ENCODE measurements at regions not wholly inside any gene's neighbourhood (a gene's known extent, or its start where the extent isn't known, plus 50 kb on each side); places are given as distances from the start of the nearest gene placed in this dataset.
A peak's percentile ranks its signal among the peaks of the same experiment; 100 is the strongest.

- Histone ChIP-seq H3K36me3 (no peaks in the 10 kb centered on the region), H3K9me3 (peaks cover 0 to 5% of the 10 kb centered on the region in 2 donors), H3K27ac (no peak overlapping the region), H3K27me3 (no peaks in the 10 kb centered on the region), H3K4me3 (no peak overlapping the region), H3K4me1 (peaks cover 0 to 2% of the 10 kb centered on the region in 2 donors)
- DNase-seq (ENCODE audit: low spot score): no peak
- TF ChIP-seq, protein P1, sequence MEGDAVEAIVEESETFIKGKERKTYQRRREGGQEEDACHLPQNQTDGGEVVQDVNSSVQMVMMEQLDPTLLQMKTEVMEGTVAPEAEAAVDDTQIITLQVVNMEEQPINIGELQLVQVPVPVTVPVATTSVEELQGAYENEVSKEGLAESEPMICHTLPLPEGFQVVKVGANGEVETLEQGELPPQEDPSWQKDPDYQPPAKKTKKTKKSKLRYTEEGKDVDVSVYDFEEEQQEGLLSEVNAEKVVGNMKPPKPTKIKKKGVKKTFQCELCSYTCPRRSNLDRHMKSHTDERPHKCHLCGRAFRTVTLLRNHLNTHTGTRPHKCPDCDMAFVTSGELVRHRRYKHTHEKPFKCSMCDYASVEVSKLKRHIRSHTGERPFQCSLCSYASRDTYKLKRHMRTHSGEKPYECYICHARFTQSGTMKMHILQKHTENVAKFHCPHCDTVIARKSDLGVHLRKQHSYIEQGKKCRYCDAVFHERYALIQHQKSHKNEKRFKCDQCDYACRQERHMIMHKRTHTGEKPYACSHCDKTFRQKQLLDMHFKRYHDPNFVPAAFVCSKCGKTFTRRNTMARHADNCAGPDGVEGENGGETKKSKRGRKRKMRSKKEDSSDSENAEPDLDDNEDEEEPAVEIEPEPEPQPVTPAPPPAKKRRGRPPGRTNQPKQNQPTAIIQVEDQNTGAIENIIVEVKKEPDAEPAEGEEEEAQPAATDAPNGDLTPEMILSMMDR (IDR thresholded peaks at IDR 0.05): no peak
These were observed 437.6 kb downstream of the KIF16B start for GRCh38 chr20:16135630-16136029.

- no peak for DNase-seq (ENCODE audit: low spot score)
- Histone ChIP-seq H3K36me3 (no peaks in the 10 kb centered on the region), H3K9me3 (no peaks in the 10 kb centered on the region), H3K4me1 (peaks cover 0 to 10% of the 10 kb centered on the region in 2 donors), H3K4me3 (no peak overlapping the region), H3K27me3 (no peaks in the 10 kb centered on the region), H3K27ac (no peak overlapping the region)
- TF ChIP-seq, protein P1 (IDR thresholded peaks at IDR 0.05): no peak
These were observed 441.0 kb downstream of the KIF16B start for GRCh38 chr20:16132036-16132798.

DNA sequence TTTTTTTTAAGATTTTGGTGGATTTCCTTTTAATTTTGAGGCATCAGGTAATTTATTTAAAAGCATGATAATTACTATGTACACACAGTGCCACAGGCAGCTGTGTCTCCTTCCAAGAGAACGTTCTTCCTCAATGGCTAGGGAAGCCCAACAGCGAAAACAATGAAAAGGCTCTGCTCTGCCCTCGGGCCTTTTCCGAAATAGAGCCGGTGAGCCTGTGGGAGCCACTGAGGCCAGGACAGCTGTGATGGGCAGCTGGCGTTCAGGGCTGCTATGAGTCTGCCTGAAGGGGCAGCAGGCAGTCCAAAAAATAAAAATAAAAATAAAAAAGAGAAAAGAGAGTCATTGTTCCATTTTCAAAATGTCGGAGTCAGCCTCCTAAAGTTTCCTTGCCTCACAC is 443.8 kb downstream of the KIF16B start:
- Histone ChIP-seq H3K27me3 (no peaks in the 10 kb centered on the region), H3K4me3 (no peak overlapping the region), H3K9me3 (no peaks in the 10 kb centered on the region), H3K4me1 (peaks cover 0 to 17% of the 10 kb centered on the region in 2 donors), H3K36me3 (no peaks in the 10 kb centered on the region), H3K27ac (no peak overlapping the region)
- DNase-seq (ENCODE audit: low spot score): no peak
- TF ChIP-seq, protein P1 (IDR thresholded peaks at IDR 0.05): no peak

- no peak for DNase-seq (ENCODE audit: low spot score)
- Histone ChIP-seq H3K4me1 (peaks cover 0 to 17% of the 10 kb centered on the region in 2 donors), H3K9me3 (no peaks in the 10 kb centered on the region), H3K4me3 (no peak overlapping the region), H3K27ac (no peak overlapping the region), H3K27me3 (no peaks in the 10 kb centered on the region), H3K36me3 (no peaks in the 10 kb centered on the region)
- TF ChIP-seq, protein P1 (IDR thresholded peaks at IDR 0.05): no peak
These were observed 444.6 kb downstream of the KIF16B start for GRCh38 chr20:16128538-16129106.

- no peaks in the 10 kb centered on the region for H3K27me3 ChIP-seq
- TF ChIP-seq, protein P1 (IDR thresholded peaks at IDR 0.05): no peak
- no peak for DNase-seq (ENCODE audit: low spot score)
- no peaks in the 10 kb centered on the region for H3K9me3 ChIP-seq
- peak overlapping the region in 1 of 2 donors; percentile 35 for H3K27ac ChIP-seq
- H3K4me1 ChIP-seq: peaks cover 0 to 16% of the 10 kb centered on the region in 2 donors
- H3K4me3 ChIP-seq: no peak overlapping the region
- H3K36me3 ChIP-seq: no peaks in the 10 kb centered on the region
These were observed 447.4 kb downstream of the KIF16B start for GRCh38 chr20:16125816-16126215.

All from right atrium auricular region (tissue), 2 donors.